ENCODE measurements at regions not wholly inside any gene's neighbourhood (a gene's known extent, or its start where the extent isn't known, plus 50 kb on each side); places are given as distances from the start of the nearest gene placed in this dataset.
"Not testable (repeated sequence)": the region's sequence is repeated elsewhere in the genome, so short reads cannot be mapped to it uniquely, and the experiment has no call there.

GRCh38 chr10:52571516-52572182 is 200.9 kb downstream of the MBL2 start:
- H3K36me3 Mint-ChIP-seq = no peaks in the 10 kb centered on the region
- TF ChIP-seq CTCF (conservative IDR thresholded peaks at IDR 0.05) = no peak
- H3K4me3 Mint-ChIP-seq = no peak overlapping the region
- no peak overlapping the region for H3K27ac Mint-ChIP-seq
- no peak for DNase-seq (ENCODE audit: extremely low spot score, unreplicated experiment)
- H3K27me3 Mint-ChIP-seq = no peaks in the 10 kb centered on the region
- H3K4me1 Mint-ChIP-seq (ENCODE audit: unreplicated experiment) = peaks cover 13% of the 10 kb centered on the region
- no peaks in the 10 kb centered on the region for H3K9me3 Mint-ChIP-seq

- no peak for TF ChIP-seq CTCF (conservative IDR thresholded peaks at IDR 0.05)
- Mint-ChIP-seq H3K9me3 (no peaks in the 10 kb centered on the region), H3K36me3 (no peaks in the 10 kb centered on the region), H3K4me1 (ENCODE audit: unreplicated experiment) (peaks cover 13% of the 10 kb centered on the region), H3K27me3 (no peaks in the 10 kb centered on the region), H3K4me3 (no peak overlapping the region), H3K27ac (no peak overlapping the region)
- DNase-seq (ENCODE audit: extremely low spot score, unreplicated experiment) = no peak
These were observed 199.2 kb downstream of the MBL2 start for GRCh38 chr10:52573347-52573746.

GRCh38 chr10:52574697-52575096 is 197.9 kb downstream of the MBL2 start:
- Mint-ChIP-seq H3K27ac (no peak overlapping the region), H3K36me3 (no peaks in the 10 kb centered on the region), H3K9me3 (no peaks in the 10 kb centered on the region), H3K4me3 (no peak overlapping the region), H3K4me1 (ENCODE audit: unreplicated experiment) (peaks cover 19% of the 10 kb centered on the region), H3K27me3 (no peaks in the 10 kb centered on the region)
- no peak for DNase-seq (ENCODE audit: extremely low spot score, unreplicated experiment)
- TF ChIP-seq CTCF (conservative IDR thresholded peaks at IDR 0.05) = no peak

DNA sequence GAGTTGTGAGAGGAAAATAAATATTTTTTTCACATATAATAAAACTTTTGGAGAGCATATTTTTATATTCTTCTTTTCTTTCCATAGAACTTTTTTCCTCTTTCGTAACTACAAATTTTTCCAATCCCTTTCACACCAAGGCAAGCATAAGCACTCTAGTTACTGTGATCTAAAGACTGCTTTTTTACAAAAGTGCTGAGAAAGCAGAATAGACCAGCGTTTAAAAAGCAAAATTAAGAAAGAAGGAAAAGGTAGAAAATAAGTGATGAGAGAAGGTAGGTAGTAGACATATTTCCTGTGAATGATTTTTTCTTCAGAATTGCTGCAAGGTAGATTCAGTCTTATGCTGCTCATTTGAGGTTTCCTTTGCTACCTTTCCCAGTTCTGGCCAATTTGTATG is 195.5 kb downstream of the MBL2 start:
- Mint-ChIP-seq H3K4me1 (ENCODE audit: unreplicated experiment) (peaks cover 19% of the 10 kb centered on the region), H3K27me3 (no peaks in the 10 kb centered on the region), H3K4me3 (no peak overlapping the region), H3K9me3 (peaks cover 11% of the 10 kb centered on the region), H3K36me3 (peaks cover 2% of the 10 kb centered on the region), H3K27ac (no peak overlapping the region)
- no peak for TF ChIP-seq CTCF (conservative IDR thresholded peaks at IDR 0.05)
- DNase-seq (ENCODE audit: extremely low spot score, unreplicated experiment) = no peak

DNA sequence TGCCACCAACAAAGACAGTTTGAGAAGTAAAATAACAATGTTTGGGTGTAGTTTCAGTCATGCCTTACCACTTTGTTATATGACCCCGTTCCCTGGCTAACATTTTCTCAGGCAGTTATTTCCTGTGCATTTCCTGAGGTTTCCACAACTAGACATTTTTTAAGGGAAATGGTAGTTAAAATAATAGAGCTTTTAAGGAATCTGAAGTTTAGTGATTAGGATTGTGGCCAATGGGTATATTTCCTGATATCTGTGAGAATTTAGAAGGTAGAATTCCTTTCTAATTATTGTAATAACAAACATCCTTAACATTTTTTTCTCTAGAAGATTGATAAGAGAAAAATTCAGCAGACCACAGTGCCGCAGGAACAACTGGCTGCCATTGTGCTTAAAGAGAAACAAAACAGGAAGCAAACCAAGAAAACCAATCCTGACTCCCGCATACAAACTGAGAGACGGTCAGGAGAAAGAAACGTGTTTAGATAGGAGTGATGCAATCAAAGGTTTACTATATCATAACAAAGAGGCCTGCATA is 193.6 kb downstream of the MBL2 start:
- Mint-ChIP-seq H3K4me1 (ENCODE audit: unreplicated experiment) (peaks cover 19% of the 10 kb centered on the region), H3K27ac (no peak overlapping the region), H3K9me3 (peaks cover 17% of the 10 kb centered on the region), H3K36me3 (peaks cover 4% of the 10 kb centered on the region), H3K4me3 (no peak overlapping the region), H3K27me3 (no peaks in the 10 kb centered on the region)
- no peak for DNase-seq (ENCODE audit: extremely low spot score, unreplicated experiment)
- no peak for TF ChIP-seq CTCF (conservative IDR thresholded peaks at IDR 0.05)

GRCh38 chr10:52581636-52582035 is 190.9 kb downstream of the MBL2 start:
- not testable (repeated sequence) for DNase-seq (ENCODE audit: extremely low spot score, unreplicated experiment); H3K4me1 Mint-ChIP-seq (ENCODE audit: unreplicated experiment); H3K4me3 Mint-ChIP-seq; H3K27ac Mint-ChIP-seq; H3K27me3 Mint-ChIP-seq; H3K36me3 Mint-ChIP-seq
- H3K9me3 Mint-ChIP-seq = peaks cover 29% of the 10 kb centered on the region

Measured in type B pancreatic cell (in vitro differentiated cells).